ENCODE measurements at regions not wholly inside any gene's neighbourhood (a gene's known extent, or its start where the extent isn't known, plus 50 kb on each side); places are given as distances from the start of the nearest gene placed in this dataset.

GRCh38 chr1:213439703-213440102 is 388.7 kb downstream of the RPS6KC1 start:
- Histone ChIP-seq H3K27me3 (ENCODE audit: control insufficient read depth, insufficient read depth, low read length) (no peaks in the 10 kb centered on the region), H3K36me3 (ENCODE audit: control insufficient read depth in 2 of 3, insufficient read depth in 3 of 3, low read length in 3 of 3) (no peaks in the 10 kb centered on the region), H3K9me3 (ENCODE audit: control insufficient read depth in 2 of 3, insufficient read depth in 1 of 3, low read length in 3 of 3) (no peaks in the 10 kb centered on the region), H3K9ac (ENCODE audit: low read length in 3 of 3) (no peak overlapping the region), H3K4me1 (ENCODE audit: control insufficient read depth in 2 of 3, insufficient read depth in 2 of 3, low read depth in 1 of 3, low read length in 3 of 3) (no peaks in the 10 kb centered on the region), H3K27ac (ENCODE audit: low read depth in 2 of 2, low read length in 2 of 2) (no peak overlapping the region), H3K4me3 (ENCODE audit: low read length in 3 of 3) (no peak overlapping the region)
- FAIRE-seq (no peak), DNase-seq (no peak)
- TF ChIP-seq CTCF (IDR thresholded peaks at IDR 0.05; ENCODE audit: borderline replicate concordance, extremely low read depth, insufficient read depth) = no peak
- intact Hi-C loops (cut with DNase I) = no loop called here

- intact Hi-C loops (cut with DNase I) = no loop called here
- Histone ChIP-seq H3K4me1 (ENCODE audit: control insufficient read depth in 2 of 3, insufficient read depth in 2 of 3, low read depth in 1 of 3, low read length in 3 of 3) (no peaks in the 10 kb centered on the region), H3K36me3 (ENCODE audit: control insufficient read depth in 2 of 3, insufficient read depth in 3 of 3, low read length in 3 of 3) (no peaks in the 10 kb centered on the region), H3K27me3 (ENCODE audit: control insufficient read depth, insufficient read depth, low read length) (no peaks in the 10 kb centered on the region), H3K27ac (ENCODE audit: low read depth in 2 of 2, low read length in 2 of 2) (no peak overlapping the region), H3K4me3 (ENCODE audit: low read length in 3 of 3) (no peak overlapping the region), H3K9ac (ENCODE audit: low read length in 3 of 3) (no peak overlapping the region), H3K9me3 (ENCODE audit: control insufficient read depth in 2 of 3, insufficient read depth in 1 of 3, low read length in 3 of 3) (no peaks in the 10 kb centered on the region)
- TF ChIP-seq CTCF (IDR thresholded peaks at IDR 0.05; ENCODE audit: borderline replicate concordance, extremely low read depth, insufficient read depth) = no peak
- DNase-seq = no peak
- FAIRE-seq = no peak
Measured at GRCh38 chr1:213440766-213441165, 389.7 kb downstream of the RPS6KC1 start.

- H3K27me3 ChIP-seq (ENCODE audit: control insufficient read depth, insufficient read depth, low read length) = no peaks in the 10 kb centered on the region
- no peaks in the 10 kb centered on the region for H3K9me3 ChIP-seq (ENCODE audit: control insufficient read depth in 2 of 3, insufficient read depth in 1 of 3, low read length in 3 of 3)
- FAIRE-seq (no peak), DNase-seq (no peak)
- TF ChIP-seq CTCF (IDR thresholded peaks at IDR 0.05; ENCODE audit: borderline replicate concordance, extremely low read depth, insufficient read depth) = no peak
- intact Hi-C loops (cut with DNase I) = no loop called here
- H3K27ac ChIP-seq (ENCODE audit: low read depth in 2 of 2, low read length in 2 of 2) = no peak overlapping the region
- no peaks in the 10 kb centered on the region for H3K4me1 ChIP-seq (ENCODE audit: control insufficient read depth in 2 of 3, insufficient read depth in 2 of 3, low read depth in 1 of 3, low read length in 3 of 3)
- no peaks in the 10 kb centered on the region for H3K36me3 ChIP-seq (ENCODE audit: control insufficient read depth in 2 of 3, insufficient read depth in 3 of 3, low read length in 3 of 3)
- H3K9ac ChIP-seq (ENCODE audit: low read length in 3 of 3) = no peak overlapping the region
- H3K4me3 ChIP-seq (ENCODE audit: low read length in 3 of 3) = no peak overlapping the region
Measured at GRCh38 chr1:213443415-213443814, 392.4 kb downstream of the RPS6KC1 start.

GRCh38 chr1:213444224-213444623 is 393.2 kb downstream of the RPS6KC1 start:
- intact Hi-C loops (cut with DNase I) = no loop called here
- no peaks in the 10 kb centered on the region for H3K9me3 ChIP-seq (ENCODE audit: control insufficient read depth in 2 of 3, insufficient read depth in 1 of 3, low read length in 3 of 3)
- DNase-seq (no peak), FAIRE-seq (no peak)
- no peaks in the 10 kb centered on the region for H3K36me3 ChIP-seq (ENCODE audit: control insufficient read depth in 2 of 3, insufficient read depth in 3 of 3, low read length in 3 of 3)
- no peaks in the 10 kb centered on the region for H3K4me1 ChIP-seq (ENCODE audit: control insufficient read depth in 2 of 3, insufficient read depth in 2 of 3, low read depth in 1 of 3, low read length in 3 of 3)
- H3K27me3 ChIP-seq (ENCODE audit: control insufficient read depth, insufficient read depth, low read length) = no peaks in the 10 kb centered on the region
- H3K9ac ChIP-seq (ENCODE audit: low read length in 3 of 3) = no peak overlapping the region
- no peak for TF ChIP-seq CTCF (IDR thresholded peaks at IDR 0.05; ENCODE audit: borderline replicate concordance, extremely low read depth, insufficient read depth)
- no peak overlapping the region for H3K27ac ChIP-seq (ENCODE audit: low read depth in 2 of 2, low read length in 2 of 2)
- H3K4me3 ChIP-seq (ENCODE audit: low read length in 3 of 3) = no peak overlapping the region

Measured in kidney (tissue), 13 donors.